ENCODE measurements at regions not wholly inside any gene's neighbourhood (a gene's known extent, or its start where the extent isn't known, plus 50 kb on each side); places are given as distances from the start of the nearest gene placed in this dataset.
A peak's percentile ranks its signal among the peaks of the same experiment; 100 is the strongest.

GRCh38 chr6:76631622-76632021 is 559.2 kb upstream of the IMPG1 start:
- no peak for DNase-seq (ENCODE audit: low spot score)
- H3K4ac ChIP-seq (ENCODE audit: low read length), result no peak overlapping the region
- H3K18ac ChIP-seq (ENCODE audit: low read length), result peak overlapping the region; percentile 13
- H3K9ac ChIP-seq (ENCODE audit: low read depth, low read length, poor library complexity), result no peak overlapping the region
- no peak overlapping the region for H2BK120ac ChIP-seq (ENCODE audit: low read depth, low read length)
- H3K79me1 ChIP-seq (ENCODE audit: low read depth, low read length), result no peaks in the 10 kb centered on the region
- H2BK5ac ChIP-seq (ENCODE audit: low read length), result no peak overlapping the region
- H2BK12ac ChIP-seq (ENCODE audit: low read length), result no peak overlapping the region
- H4K91ac ChIP-seq (ENCODE audit: low read depth, low read length, poor library complexity), result no peak overlapping the region
- H4K8ac ChIP-seq (ENCODE audit: low read depth, low read length), result no peak overlapping the region
- H2AFZ ChIP-seq (ENCODE audit: low read length), result no peak overlapping the region
- H3K4me2 ChIP-seq (ENCODE audit: insufficient read depth, low read length, poor library complexity, severe bottlenecking), result no peak overlapping the region
- H3K9me3 ChIP-seq (replicated peaks in 1 of 2; ENCODE audit: control insufficient read depth in 2 of 2, insufficient read depth in 1 of 2, low read depth in 1 of 2, low read length in 2 of 2), result peaks cover 0 to 2% of the 10 kb centered on the region in 2 donors
- H3K36me3 ChIP-seq (replicated peaks in 1 of 2; ENCODE audit: control insufficient read depth in 2 of 2, insufficient read depth in 2 of 2, low read length in 2 of 2), result no peaks in the 10 kb centered on the region
- H2BK15ac ChIP-seq (ENCODE audit: low read length), result no peak overlapping the region
- H3K4me1 ChIP-seq (ENCODE audit: control insufficient read depth in 2 of 2, insufficient read depth in 1 of 2, low read depth in 1 of 2, low read length in 2 of 2), result no peaks in the 10 kb centered on the region
- no peak overlapping the region for H3K4me3 ChIP-seq (ENCODE audit: low read length in 2 of 2)
- no peak overlapping the region for H2AK5ac ChIP-seq (ENCODE audit: low read depth, low read length)
- WGBS, 2 donors (ENCODE audit: extremely low coverage in 2 of 2, insufficient read length in 2 of 2, insufficient replicate concordance in 1 of 2), result no CpG with 5 or more reads among the region's 9 CpGs
- no peaks in the 10 kb centered on the region for H3K27me3 ChIP-seq (ENCODE audit: control insufficient read depth in 3 of 3, insufficient read depth in 3 of 3, low read depth in 1 of 3, low read length in 3 of 3)
- H3K14ac ChIP-seq (ENCODE audit: low read length), result no peak overlapping the region
- H3K27ac ChIP-seq (replicated peaks; ENCODE audit: low read length), result no peak overlapping the region
- H3K23ac ChIP-seq (ENCODE audit: low read depth, low read length, poor library complexity), result peak overlapping the region; percentile 26

DNA sequence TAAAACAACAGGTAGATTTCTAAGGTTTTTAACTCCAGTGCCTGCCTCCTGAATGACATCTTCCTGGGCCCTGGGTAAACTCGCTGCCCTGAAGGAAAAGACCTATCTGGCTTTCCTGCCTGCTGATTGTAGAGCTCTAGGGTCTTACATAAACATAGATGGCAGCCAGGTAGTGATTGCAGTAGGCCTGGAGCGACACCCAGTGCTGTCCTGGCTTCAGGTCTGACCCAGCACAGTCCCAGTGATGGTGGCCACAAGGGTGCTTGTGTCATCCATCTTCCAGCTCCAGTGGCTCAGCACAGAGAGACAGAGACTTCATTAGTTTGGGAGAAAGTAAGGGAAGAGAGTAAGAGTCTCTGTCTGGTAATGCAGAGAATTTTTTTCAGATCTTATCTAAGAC is 542.9 kb upstream of the IMPG1 start:
- no peaks in the 10 kb centered on the region for H3K79me1 ChIP-seq (ENCODE audit: low read depth, low read length)
- H3K23ac ChIP-seq (ENCODE audit: low read depth, low read length, poor library complexity), result no peak overlapping the region
- no peaks in the 10 kb centered on the region for H3K36me3 ChIP-seq (replicated peaks in 1 of 2; ENCODE audit: control insufficient read depth in 2 of 2, insufficient read depth in 2 of 2, low read length in 2 of 2)
- H3K27ac ChIP-seq (replicated peaks; ENCODE audit: low read length), result no peak overlapping the region
- no peak overlapping the region for H3K4me2 ChIP-seq (ENCODE audit: insufficient read depth, low read length, poor library complexity, severe bottlenecking)
- DNase-seq (ENCODE audit: low spot score), result no peak
- H3K9ac ChIP-seq (ENCODE audit: low read depth, low read length, poor library complexity), result no peak overlapping the region
- H3K14ac ChIP-seq (ENCODE audit: low read length), result no peak overlapping the region
- H3K4ac ChIP-seq (ENCODE audit: low read length), result no peak overlapping the region
- H3K9me3 ChIP-seq (replicated peaks in 1 of 2; ENCODE audit: control insufficient read depth in 2 of 2, insufficient read depth in 1 of 2, low read depth in 1 of 2, low read length in 2 of 2), result no peaks in the 10 kb centered on the region
- H3K4me1 ChIP-seq (ENCODE audit: control insufficient read depth in 2 of 2, insufficient read depth in 1 of 2, low read depth in 1 of 2, low read length in 2 of 2), result no peaks in the 10 kb centered on the region
- H2BK12ac ChIP-seq (ENCODE audit: low read length), result no peak overlapping the region
- no peak overlapping the region for H4K91ac ChIP-seq (ENCODE audit: low read depth, low read length, poor library complexity)
- no peak overlapping the region for H3K18ac ChIP-seq (ENCODE audit: low read length)
- H2AK5ac ChIP-seq (ENCODE audit: low read depth, low read length), result no peak overlapping the region
- no CpG with 5 or more reads among the region's 2 CpGs for WGBS, 2 donors (ENCODE audit: extremely low coverage in 2 of 2, insufficient read length in 2 of 2, insufficient replicate concordance in 1 of 2)
- H4K8ac ChIP-seq (ENCODE audit: low read depth, low read length), result no peak overlapping the region
- H3K4me3 ChIP-seq (ENCODE audit: low read length in 2 of 2), result no peak overlapping the region
- no peak overlapping the region for H2BK120ac ChIP-seq (ENCODE audit: low read depth, low read length)
- H2BK15ac ChIP-seq (ENCODE audit: low read length), result no peak overlapping the region
- H3K27me3 ChIP-seq (ENCODE audit: control insufficient read depth in 3 of 3, insufficient read depth in 3 of 3, low read depth in 1 of 3, low read length in 3 of 3), result no peaks in the 10 kb centered on the region
- H2BK5ac ChIP-seq (ENCODE audit: low read length), result no peak overlapping the region
- no peak overlapping the region for H2AFZ ChIP-seq (ENCODE audit: low read length)

- Histone ChIP-seq H2BK15ac (ENCODE audit: low read length) (no peak overlapping the region), H3K4me3 (ENCODE audit: low read length in 2 of 2) (no peak overlapping the region), H2AFZ (ENCODE audit: low read length) (no peak overlapping the region), H3K4ac (ENCODE audit: low read length) (no peak overlapping the region), H3K9ac (ENCODE audit: low read depth, low read length, poor library complexity) (no peak overlapping the region), H3K4me2 (ENCODE audit: insufficient read depth, low read length, poor library complexity, severe bottlenecking) (no peak overlapping the region), H4K91ac (ENCODE audit: low read depth, low read length, poor library complexity) (no peak overlapping the region), H3K18ac (ENCODE audit: low read length) (no peak overlapping the region), H3K36me3 (replicated peaks in 1 of 2; ENCODE audit: control insufficient read depth in 2 of 2, insufficient read depth in 2 of 2, low read length in 2 of 2) (no peaks in the 10 kb centered on the region), H3K79me1 (ENCODE audit: low read depth, low read length) (no peaks in the 10 kb centered on the region), H2AK5ac (ENCODE audit: low read depth, low read length) (no peak overlapping the region), H4K8ac (ENCODE audit: low read depth, low read length) (no peak overlapping the region), H3K27me3 (ENCODE audit: control insufficient read depth in 3 of 3, insufficient read depth in 3 of 3, low read depth in 1 of 3, low read length in 3 of 3) (no peaks in the 10 kb centered on the region), H3K27ac (replicated peaks; ENCODE audit: low read length) (no peak overlapping the region), H3K14ac (ENCODE audit: low read length) (no peak overlapping the region), H3K9me3 (replicated peaks in 1 of 2; ENCODE audit: control insufficient read depth in 2 of 2, insufficient read depth in 1 of 2, low read depth in 1 of 2, low read length in 2 of 2) (no peaks in the 10 kb centered on the region), H2BK5ac (ENCODE audit: low read length) (no peak overlapping the region), H3K4me1 (ENCODE audit: control insufficient read depth in 2 of 2, insufficient read depth in 1 of 2, low read depth in 1 of 2, low read length in 2 of 2) (no peaks in the 10 kb centered on the region), H3K23ac (ENCODE audit: low read depth, low read length, poor library complexity) (no peak overlapping the region), H2BK120ac (ENCODE audit: low read depth, low read length) (no peak overlapping the region), H2BK12ac (ENCODE audit: low read length) (no peak overlapping the region)
- WGBS, 2 donors (ENCODE audit: extremely low coverage in 2 of 2, insufficient read length in 2 of 2, insufficient replicate concordance in 1 of 2), result no CpG with 5 or more reads among the region's 1 CpG
- no peak for DNase-seq (ENCODE audit: low spot score)
Observed at GRCh38 chr6:76612954-76613353, 540.5 kb upstream of the IMPG1 start.

- Histone ChIP-seq H3K27me3 (ENCODE audit: control insufficient read depth in 3 of 3, insufficient read depth in 3 of 3, low read depth in 1 of 3, low read length in 3 of 3) (no peaks in the 10 kb centered on the region), H3K9ac (ENCODE audit: low read depth, low read length, poor library complexity) (no peak overlapping the region), H3K9me3 (replicated peaks in 1 of 2; ENCODE audit: control insufficient read depth in 2 of 2, insufficient read depth in 1 of 2, low read depth in 1 of 2, low read length in 2 of 2) (no peaks in the 10 kb centered on the region), H3K36me3 (replicated peaks in 1 of 2; ENCODE audit: control insufficient read depth in 2 of 2, insufficient read depth in 2 of 2, low read length in 2 of 2) (no peaks in the 10 kb centered on the region), H2BK120ac (ENCODE audit: low read depth, low read length) (no peak overlapping the region), H4K8ac (ENCODE audit: low read depth, low read length) (no peak overlapping the region), H3K79me1 (ENCODE audit: low read depth, low read length) (no peaks in the 10 kb centered on the region), H3K18ac (ENCODE audit: low read length) (no peak overlapping the region), H2BK12ac (ENCODE audit: low read length) (no peak overlapping the region), H3K4me3 (ENCODE audit: low read length in 2 of 2) (no peak overlapping the region), H3K23ac (ENCODE audit: low read depth, low read length, poor library complexity) (no peak overlapping the region), H2AK5ac (ENCODE audit: low read depth, low read length) (no peak overlapping the region), H3K14ac (ENCODE audit: low read length) (no peak overlapping the region), H2BK5ac (ENCODE audit: low read length) (no peak overlapping the region), H2AFZ (ENCODE audit: low read length) (no peak overlapping the region), H3K4me1 (ENCODE audit: control insufficient read depth in 2 of 2, insufficient read depth in 1 of 2, low read depth in 1 of 2, low read length in 2 of 2) (no peaks in the 10 kb centered on the region), H3K27ac (replicated peaks; ENCODE audit: low read length) (no peak overlapping the region), H3K4me2 (ENCODE audit: insufficient read depth, low read length, poor library complexity, severe bottlenecking) (no peak overlapping the region), H2BK15ac (ENCODE audit: low read length) (no peak overlapping the region), H4K91ac (ENCODE audit: low read depth, low read length, poor library complexity) (no peak overlapping the region), H3K4ac (ENCODE audit: low read length) (no peak overlapping the region)
- no CpG with 5 or more reads among the region's 4 CpGs for WGBS, 2 donors (ENCODE audit: extremely low coverage in 2 of 2, insufficient read length in 2 of 2, insufficient replicate concordance in 1 of 2)
- DNase-seq (ENCODE audit: low spot score), result no peak
Observed at GRCh38 chr6:76609160-76609559, 536.7 kb upstream of the IMPG1 start.

All from neuronal stem cell (in vitro differentiated cells).